Esophagus muscularis mucosa (tissue), 4 donors: ENCODE measurements at regions not wholly inside any gene's neighbourhood (a gene's known extent, or its start where the extent isn't known, plus 50 kb on each side); places are given as distances from the start of the nearest gene placed in this dataset.
"Not testable (repeated sequence)": the region's sequence is repeated elsewhere in the genome, so short reads cannot be mapped to it uniquely, and the experiment has no call there.

Experiments
- DNase-seq: peaks from one replicate; pipeline ENCODE4 v3.0.0-alpha.2; 2017; ENCODE audit errors: extremely low spot score
- H3K27ac ChIP-seq, 4 donors: fragments of 200-600 bp; sonication (generic); replicated peaks in 1 of 4; 1 replicate in 3 of 4; 2 replicates in 1 of 4; pipeline ENCODE4 v1.5.1; 2016 to 2019; ENCODE audit warnings: mild to moderate bottlenecking in 1 of 4
- H3K27me3 ChIP-seq, 4 donors: fragments of 200-600 bp; sonication (generic); one replicate each; pipeline versions ENCODE4 v1.5.1 to v1.6.0; 2016 to 2019
- H3K36me3 ChIP-seq, 4 donors: fragments of 200-600 bp; sonication (generic); one replicate each; pipeline ENCODE4 v1.5.1; 2016 to 2019
- H3K4me1 ChIP-seq, 4 donors: fragments of 200-600 bp; sonication (generic); one replicate each; pipeline ENCODE4 v1.5.1; 2016 to 2019
- H3K4me3 ChIP-seq, 4 donors: fragments of 200-600 bp; sonication (generic); 1 replicate in 2 of 4; 2 replicates in 2 of 4; pipeline ENCODE4 v1.5.1; 2016 to 2019; ENCODE audit warnings: mild to moderate bottlenecking in 4 of 4, moderate library complexity in 1 of 4
- H3K9me3 ChIP-seq, 4 donors: fragments of 200-600 bp; sonication (generic); 1 replicate in 3 of 4; 2 replicates in 1 of 4; pipeline ENCODE4 v1.5.1; 2016 to 2019
- EP300 ChIP-seq: sonication (generic); formaldehyde crosslinking; IDR thresholded peaks from one replicate; pipeline ENCODE4 v1.6.1; 2017; ENCODE audit warnings: antibody characterized with exemption
- POLR2A ChIP-seq: fragments of 450-650 bp; IDR thresholded peaks from one replicate; pipeline ENCODE4 v1.6.1; 2017; ENCODE audit warnings: antibody characterized with exemption, moderate library complexity, mild to moderate bottlenecking, low read depth
- POLR2AphosphoS5 ChIP-seq, 2 donors: sonication (generic); formaldehyde crosslinking; IDR thresholded peaks; one replicate each; pipeline ENCODE4 v1.6.1; 2017; ENCODE audit warnings: antibody characterized with exemption in 2 of 2
- WGBS: methylation state at CpG from one replicate; pipeline ENCODE4 v1.1.5; 2018; 5-methylcytosine and 5-hydroxymethylcytosine counted together
- intact Hi-C: fragments of 100-400 bp; cut with DNase I; formaldehyde crosslinking; loops from one replicate; pipeline ENCODE4 v1.15.1; 2023
- TF ChIP-seq, protein P1 (sequence below), 3 experiments: fragments of 200-600 bp in 2 of 3; fragments of 450-650 bp in 1 of 3; sonication (generic) in 2 of 3; IDR thresholded peaks; one replicate each; pipeline ENCODE4 v1.5.1; 2017 to 2019; ENCODE audit warnings: antibody characterized with exemption in 3 of 3, mild to moderate bottlenecking in 2 of 3, moderate library complexity in 1 of 3

DNA sequence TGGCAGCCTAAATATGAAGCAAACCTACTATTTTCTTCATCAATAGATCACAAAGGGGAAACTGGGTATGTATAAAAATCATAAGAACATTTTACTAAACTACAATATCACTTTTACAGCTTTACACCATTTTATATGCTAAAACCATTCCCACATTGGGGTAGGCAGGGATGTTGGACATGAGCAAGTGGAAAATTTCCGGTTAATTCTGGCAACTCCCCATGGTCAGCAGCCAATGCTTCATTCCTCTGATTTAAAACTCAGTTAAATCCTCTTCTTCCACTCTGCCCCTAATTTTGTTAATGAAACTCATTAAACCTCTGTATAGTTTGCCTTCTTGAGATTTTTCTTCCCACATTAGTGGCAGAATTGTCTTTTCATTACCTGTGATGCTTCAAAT lies 552.5 kb upstream of the NECTIN3 start:
- no peaks in the 10 kb centered on the region for H3K4me1 ChIP-seq
- H3K9me3 ChIP-seq = no peaks in the 10 kb centered on the region
- no peak overlapping the region for H3K27ac ChIP-seq
- intact Hi-C loops = no loop called here
- 52% methylated on average over 1 of the region's 1 CpG for WGBS
- no peaks in the 10 kb centered on the region for H3K36me3 ChIP-seq
- TF ChIP-seq EP300 (no peak), POLR2A (no peak), POLR2AphosphoS5 (IDR thresholded peaks at IDR 0.05) (no peak)
- TF ChIP-seq, protein P1, sequence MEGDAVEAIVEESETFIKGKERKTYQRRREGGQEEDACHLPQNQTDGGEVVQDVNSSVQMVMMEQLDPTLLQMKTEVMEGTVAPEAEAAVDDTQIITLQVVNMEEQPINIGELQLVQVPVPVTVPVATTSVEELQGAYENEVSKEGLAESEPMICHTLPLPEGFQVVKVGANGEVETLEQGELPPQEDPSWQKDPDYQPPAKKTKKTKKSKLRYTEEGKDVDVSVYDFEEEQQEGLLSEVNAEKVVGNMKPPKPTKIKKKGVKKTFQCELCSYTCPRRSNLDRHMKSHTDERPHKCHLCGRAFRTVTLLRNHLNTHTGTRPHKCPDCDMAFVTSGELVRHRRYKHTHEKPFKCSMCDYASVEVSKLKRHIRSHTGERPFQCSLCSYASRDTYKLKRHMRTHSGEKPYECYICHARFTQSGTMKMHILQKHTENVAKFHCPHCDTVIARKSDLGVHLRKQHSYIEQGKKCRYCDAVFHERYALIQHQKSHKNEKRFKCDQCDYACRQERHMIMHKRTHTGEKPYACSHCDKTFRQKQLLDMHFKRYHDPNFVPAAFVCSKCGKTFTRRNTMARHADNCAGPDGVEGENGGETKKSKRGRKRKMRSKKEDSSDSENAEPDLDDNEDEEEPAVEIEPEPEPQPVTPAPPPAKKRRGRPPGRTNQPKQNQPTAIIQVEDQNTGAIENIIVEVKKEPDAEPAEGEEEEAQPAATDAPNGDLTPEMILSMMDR (IDR thresholded peaks at IDR 0.05) = no peak
- DNase-seq = no peak
- no peak overlapping the region for H3K4me3 ChIP-seq
- no peaks in the 10 kb centered on the region for H3K27me3 ChIP-seq

DNA sequence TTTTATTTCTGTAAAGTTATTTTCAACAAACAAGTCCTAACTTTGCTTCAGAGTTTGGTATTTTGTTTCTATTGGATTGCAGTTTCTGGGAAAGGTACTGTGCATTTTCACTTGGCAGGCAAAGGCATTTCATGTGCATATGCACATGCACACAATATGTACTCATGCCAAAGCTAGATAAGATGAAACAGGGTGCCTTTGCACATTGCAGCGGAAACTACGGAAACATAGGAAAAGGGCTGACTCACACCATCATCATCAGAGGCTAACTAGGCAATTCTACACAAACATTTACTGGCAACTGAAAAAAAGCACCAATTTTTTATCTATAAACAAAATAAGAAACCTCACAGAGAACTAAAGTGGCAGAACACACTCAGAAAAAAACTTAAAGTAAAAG lies 550.6 kb upstream of the NECTIN3 start:
- Histone ChIP-seq H3K36me3 (no peaks in the 10 kb centered on the region), H3K27me3 (no peaks in the 10 kb centered on the region), H3K27ac (no peak overlapping the region), H3K9me3 (no peaks in the 10 kb centered on the region), H3K4me1 (no peaks in the 10 kb centered on the region), H3K4me3 (no peak overlapping the region)
- 90% methylated on average over 2 of the region's 2 CpGs for WGBS
- DNase-seq = no peak
- TF ChIP-seq POLR2AphosphoS5 (IDR thresholded peaks at IDR 0.05) (no peak), POLR2A (no peak), EP300 (no peak)
- TF ChIP-seq, protein P1 (IDR thresholded peaks at IDR 0.05) = no peak
- intact Hi-C loops = no loop called here

DNA sequence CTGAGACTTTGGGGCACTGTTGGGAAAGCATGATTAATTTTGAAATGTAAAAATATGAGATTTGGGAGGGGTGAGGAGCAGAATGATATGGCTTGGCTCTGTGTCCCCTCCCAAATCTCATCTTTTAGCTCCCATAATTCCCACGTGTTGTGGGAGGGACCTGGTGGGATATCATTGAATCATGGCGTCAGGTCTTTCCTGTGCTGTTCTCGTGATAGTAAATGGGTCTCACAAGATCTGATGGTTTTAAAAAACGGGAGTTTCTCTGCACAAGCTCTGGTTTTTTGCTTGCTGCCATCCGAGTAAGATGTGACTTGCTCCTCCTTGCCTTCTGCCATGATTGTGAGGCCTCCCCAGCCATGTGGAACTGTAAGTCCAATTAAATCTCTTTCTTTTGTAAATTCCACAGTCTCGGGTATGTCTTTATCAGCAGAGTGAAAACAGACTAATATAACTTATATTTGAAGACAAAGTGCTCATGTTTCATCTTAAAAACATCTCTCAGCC lies 546.0 kb upstream of the NECTIN3 start:
- H3K9me3 ChIP-seq, DNase-seq, H3K4me3 ChIP-seq, H3K27ac ChIP-seq, intact Hi-C loops, H3K4me1 ChIP-seq, H3K36me3 ChIP-seq, H3K27me3 ChIP-seq: not testable (repeated sequence)
- WGBS = 77% methylated on average over 6 of the region's 6 CpGs

DNA sequence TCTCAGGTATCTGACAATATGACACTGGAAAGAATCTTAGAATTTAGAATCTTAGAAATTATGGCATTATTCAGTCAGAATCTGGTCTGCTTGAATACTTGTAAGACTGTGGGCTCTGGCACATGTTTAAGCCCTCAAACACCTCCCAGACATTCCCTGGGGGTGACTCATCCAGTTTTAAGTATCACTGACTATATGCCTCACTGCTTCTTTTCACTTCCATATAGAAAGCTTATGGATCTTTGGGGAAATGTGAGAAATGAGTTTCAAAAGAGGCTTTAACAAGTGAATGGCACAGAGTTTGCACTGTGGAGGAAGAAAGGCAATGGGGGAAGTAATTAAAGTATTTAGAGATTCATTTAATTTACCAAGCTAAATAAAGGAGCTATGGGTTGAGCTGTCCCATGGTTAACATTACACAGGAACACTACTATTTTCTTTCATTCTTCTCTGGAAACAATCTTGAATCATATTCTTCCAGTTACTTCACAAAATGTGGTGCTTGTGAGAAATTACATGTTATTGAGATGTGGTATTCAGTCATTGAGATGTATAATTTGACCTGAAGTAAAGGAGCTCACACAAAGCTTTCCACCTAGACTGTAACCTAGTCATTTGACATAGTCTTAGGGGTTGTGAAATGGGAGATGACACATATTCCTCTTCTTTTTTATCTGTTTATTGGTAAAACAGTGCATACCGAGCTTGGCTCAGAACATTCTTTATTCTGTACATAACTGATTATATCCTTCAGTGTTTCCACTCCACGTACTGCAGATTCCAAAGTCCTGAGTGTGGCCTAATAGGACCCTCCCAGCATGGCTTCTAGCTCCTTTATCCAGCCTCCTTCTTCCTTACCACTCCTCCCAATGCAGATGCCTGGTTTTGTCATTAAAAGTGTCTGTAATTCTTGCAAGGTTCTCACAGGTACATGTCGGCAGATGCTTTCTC lies 544.6 kb upstream of the NECTIN3 start:
- Histone ChIP-seq H3K9me3 (no peaks in the 10 kb centered on the region), H3K27me3 (no peaks in the 10 kb centered on the region), H3K4me3 (no peak overlapping the region), H3K27ac (no peak overlapping the region), H3K4me1 (no peaks in the 10 kb centered on the region), H3K36me3 (no peaks in the 10 kb centered on the region)
- DNase-seq = no peak
- WGBS = 77% methylated on average over 3 of the region's 3 CpGs
- TF ChIP-seq, protein P1 (IDR thresholded peaks at IDR 0.05) = no peak
- TF ChIP-seq POLR2A = no peak
- no peak for TF ChIP-seq EP300
- intact Hi-C loops = no loop called here

DNA sequence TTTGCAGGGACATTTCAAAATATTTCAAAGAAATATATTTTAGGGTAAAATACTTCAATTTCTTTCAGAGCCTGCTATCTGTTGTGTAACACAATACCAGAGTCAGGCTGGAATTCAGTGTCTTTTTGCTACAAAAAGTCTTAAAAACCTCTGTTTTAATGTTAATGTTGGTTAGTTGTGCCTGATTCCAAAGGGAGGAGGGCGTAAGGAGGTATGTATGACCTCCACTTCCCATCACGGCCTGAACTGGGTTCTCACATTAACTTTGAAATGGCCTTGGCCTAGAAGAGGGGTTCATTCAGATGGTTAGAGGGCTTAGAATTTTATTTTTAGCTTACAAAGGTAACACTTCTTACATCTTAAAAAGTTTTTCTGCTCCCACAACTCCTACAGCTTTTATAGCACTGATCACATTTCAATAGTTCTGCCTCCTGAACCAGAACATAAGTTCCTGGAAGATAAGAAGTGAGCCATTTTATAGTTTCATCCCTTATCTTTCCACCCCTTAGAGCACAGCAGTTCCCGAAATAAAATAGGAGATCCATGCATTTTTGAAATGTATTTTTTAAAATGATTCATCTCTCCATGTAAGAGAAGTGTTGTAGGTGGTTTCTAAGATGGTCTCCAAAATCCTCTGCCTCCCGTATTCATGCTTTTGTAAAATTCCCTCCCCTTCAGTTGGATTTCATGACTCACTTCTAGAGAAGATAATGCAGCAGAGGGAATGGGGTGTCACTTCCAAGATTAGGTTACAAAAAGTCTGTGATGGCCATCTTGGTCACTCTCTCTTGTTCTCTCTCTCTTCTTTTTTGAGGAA lies 543.1 kb upstream of the NECTIN3 start:
- Histone ChIP-seq H3K27ac (no peak overlapping the region), H3K4me3 (no peak overlapping the region), H3K27me3 (no peaks in the 10 kb centered on the region), H3K4me1 (no peaks in the 10 kb centered on the region), H3K9me3 (no peaks in the 10 kb centered on the region), H3K36me3 (no peaks in the 10 kb centered on the region)
- DNase-seq = no peak
- TF ChIP-seq EP300 = no peak
- intact Hi-C loops = no loop called here
- WGBS = 89% methylated on average over 4 of the region's 4 CpGs
